ENCODE measurements at regions not wholly inside any gene's neighbourhood (a gene's known extent, or its start where the extent isn't known, plus 50 kb on each side); places are given as distances from the start of the nearest gene placed in this dataset.
"Not testable (repeated sequence)": the region's sequence is repeated elsewhere in the genome, so short reads cannot be mapped to it uniquely, and the experiment has no call there.

GRCh38 chr12:25629341-25629740 is 76.3 kb upstream of the LMNTD1 start:
- no peak for ATAC-seq
- Histone ChIP-seq H3K9me3 (no peaks in the 10 kb centered on the region), H3K36me3 (no peaks in the 10 kb centered on the region), H3K4me3 (no peak overlapping the region), H3K27ac (no peak overlapping the region), H3K4me1 (no peaks in the 10 kb centered on the region), H3K27me3 (no peaks in the 10 kb centered on the region)
- no peak for TF ChIP-seq POLR2A (IDR thresholded peaks at IDR 0.05)
- no peak for TF ChIP-seq CTCF (IDR thresholded peaks at IDR 0.05)
- TF ChIP-seq POLR2AphosphoS5 (IDR thresholded peaks at IDR 0.05) = no peak
- TF ChIP-seq EP300 (IDR thresholded peaks at IDR 0.05) = no peak
- WGBS, 2 donors (ENCODE audit: low coverage in 1 of 2) = 69% methylated on average over 1 of the region's 3 CpGs; no CpG with 5 or more reads in 1 of the 2 donors

- H3K4me3 ChIP-seq, H3K9me3 ChIP-seq, H3K4me1 ChIP-seq, ATAC-seq, H3K27me3 ChIP-seq, H3K36me3 ChIP-seq, H3K27ac ChIP-seq: not testable (repeated sequence)
- WGBS, 2 donors (ENCODE audit: low coverage in 1 of 2) = no CpG with 5 or more reads among the region's 11 CpGs
These were observed 77.8 kb upstream of the LMNTD1 start for GRCh38 chr12:25630735-25631515.

- not testable (repeated sequence) for H3K36me3 ChIP-seq, ATAC-seq, H3K4me3 ChIP-seq, H3K9me3 ChIP-seq, H3K27ac ChIP-seq, H3K4me1 ChIP-seq, H3K27me3 ChIP-seq
- 90 to 100% methylated on average over 1 of the region's 1 CpG for WGBS, 2 donors (ENCODE audit: low coverage in 1 of 2)
These were observed 80.1 kb upstream of the LMNTD1 start for GRCh38 chr12:25633149-25633548.

- Histone ChIP-seq H3K27ac (no peak overlapping the region), H3K9me3 (no peaks in the 10 kb centered on the region), H3K4me3 (no peak overlapping the region), H3K36me3 (no peaks in the 10 kb centered on the region), H3K4me1 (no peaks in the 10 kb centered on the region), H3K27me3 (no peaks in the 10 kb centered on the region)
- ATAC-seq = no peak
- TF ChIP-seq POLR2AphosphoS5 (IDR thresholded peaks at IDR 0.05) (no peak), EP300 (IDR thresholded peaks at IDR 0.05) (no peak), POLR2A (IDR thresholded peaks at IDR 0.05) (no peak), CTCF (IDR thresholded peaks at IDR 0.05) (no peak)
These were observed 84.7 kb upstream of the LMNTD1 start for GRCh38 chr12:25637752-25638151.

GRCh38 chr12:25639406-25639805 is 86.3 kb upstream of the LMNTD1 start:
- Histone ChIP-seq H3K4me1 (no peaks in the 10 kb centered on the region), H3K27ac (no peak overlapping the region), H3K4me3 (no peak overlapping the region), H3K9me3 (no peaks in the 10 kb centered on the region), H3K36me3 (no peaks in the 10 kb centered on the region), H3K27me3 (no peaks in the 10 kb centered on the region)
- WGBS, 2 donors (ENCODE audit: low coverage in 1 of 2) = 66 to 84% methylated on average over 5 of the region's 5 CpGs
- no peak for ATAC-seq
- TF ChIP-seq POLR2AphosphoS5 (IDR thresholded peaks at IDR 0.05) (no peak), EP300 (IDR thresholded peaks at IDR 0.05) (no peak)

- Histone ChIP-seq H3K27ac (no peak overlapping the region), H3K4me3 (no peak overlapping the region), H3K36me3 (no peaks in the 10 kb centered on the region), H3K27me3 (no peaks in the 10 kb centered on the region), H3K9me3 (no peaks in the 10 kb centered on the region), H3K4me1 (peaks cover 0 to 14% (median 0%) of the 10 kb centered on the region in 3 donors)
- 46 to 88% methylated on average over 3 of the region's 3 CpGs for WGBS, 2 donors (ENCODE audit: low coverage in 1 of 2)
- ATAC-seq = no peak
- TF ChIP-seq POLR2A (IDR thresholded peaks at IDR 0.05) = no peak
These were observed 91.9 kb upstream of the LMNTD1 start for GRCh38 chr12:25644979-25645378.

GRCh38 chr12:25645427-25645826 is 92.3 kb upstream of the LMNTD1 start:
- peaks cover 0 to 14% (median 0%) of the 10 kb centered on the region in 3 donors for H3K4me1 ChIP-seq
- WGBS, 2 donors (ENCODE audit: low coverage in 1 of 2) = 85 to 100% methylated on average over 1 to 4 of the region's 4 CpGs
- no peak for ATAC-seq

More at GRCh38 chr12:25645427-25645826, 92.3 kb upstream of the LMNTD1 start:
- no peak overlapping the region for H3K27ac ChIP-seq
- no peak overlapping the region for H3K4me3 ChIP-seq
- no peaks in the 10 kb centered on the region for H3K9me3 ChIP-seq
- H3K36me3 ChIP-seq = no peaks in the 10 kb centered on the region
- H3K27me3 ChIP-seq = no peaks in the 10 kb centered on the region
- TF ChIP-seq POLR2A (IDR thresholded peaks at IDR 0.05) = no peak
- TF ChIP-seq EP300 (IDR thresholded peaks at IDR 0.05) = no peak

Measured in gastroesophageal sphincter (tissue), 4 donors.